ENCODE measurements at regions not wholly inside any gene's neighbourhood (a gene's known extent, or its start where the extent isn't known, plus 50 kb on each side); places are given as distances from the start of the nearest gene placed in this dataset.

DNA sequence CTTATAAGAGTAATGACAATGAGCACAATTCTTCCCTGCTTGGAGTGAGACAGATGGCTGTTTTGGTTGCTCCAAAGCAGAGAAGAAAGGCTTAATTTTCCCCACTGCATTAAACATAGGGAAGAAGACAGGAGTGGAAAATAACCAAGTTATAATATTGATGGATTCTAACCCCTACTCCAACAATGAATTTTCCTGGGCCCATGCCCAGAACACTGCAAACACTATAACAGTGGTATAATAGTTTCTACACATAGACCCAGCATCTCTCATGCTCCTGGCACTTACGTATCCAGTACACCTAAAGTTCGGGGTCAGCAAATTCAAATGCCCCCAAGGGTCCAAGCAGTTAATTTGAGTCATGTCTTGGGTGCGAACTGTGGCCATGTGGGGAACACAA, 613.4 kb downstream of the PLCL1 start:
- no peak for TF ChIP-seq CTCF (IDR thresholded peaks at IDR 0.05; ENCODE audit: insufficient read depth, low read depth, low read length)
- no peak for TF ChIP-seq EZH2 (IDR thresholded peaks at IDR 0.05; ENCODE audit: insufficient read depth, low read length)
